Coronary artery (tissue), 2 donors: ENCODE measurements at regions not wholly inside any gene's neighbourhood (a gene's known extent, or its start where the extent isn't known, plus 50 kb on each side); places are given as distances from the start of the nearest gene placed in this dataset.
A peak's percentile ranks its signal among the peaks of the same experiment; 100 is the strongest.

Experiments used
- DNase-seq: peaks from one replicate; pipeline ENCODE4 v3.0.0-alpha.2; 2017; ENCODE audit warnings: low spot score
- H3K27ac ChIP-seq, 2 donors: fragments of 200-600 bp; sonication (generic); one replicate each; pipeline ENCODE4 v1.5.1; 2016 to 2019
- H3K4me3 ChIP-seq: fragments of 200-600 bp; sonication (generic); 2 replicates; pipeline ENCODE4 v1.5.1; 2016; ENCODE audit warnings: mild to moderate bottlenecking, moderate library complexity
- TF ChIP-seq, protein P1 (sequence below): fragments of 200-600 bp; sonication (generic); IDR thresholded peaks from one replicate; pipeline ENCODE4 v1.5.1; 2019; ENCODE audit warnings: antibody characterized with exemption

DNA sequence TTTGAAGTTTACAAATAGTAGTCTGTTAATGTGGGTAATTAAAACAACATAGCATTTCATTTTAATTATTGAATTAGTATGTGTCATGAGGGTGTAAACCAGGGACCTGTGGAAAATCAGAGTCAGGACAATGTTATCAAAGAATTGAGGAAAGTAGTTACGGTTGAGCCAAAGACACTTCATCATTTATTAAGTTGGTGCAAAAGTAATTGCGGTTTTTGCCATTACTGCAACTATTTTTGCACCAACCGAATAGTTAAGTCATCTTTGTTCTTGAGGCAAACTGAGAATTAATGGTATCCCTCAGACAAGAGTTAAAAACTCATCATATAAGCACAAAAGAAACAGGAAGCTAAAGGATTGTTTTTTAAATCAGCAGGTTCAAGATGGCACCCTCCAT, 593.7 kb downstream of the KCNJ2 start:
- no peak for DNase-seq
- TF ChIP-seq, protein P1, sequence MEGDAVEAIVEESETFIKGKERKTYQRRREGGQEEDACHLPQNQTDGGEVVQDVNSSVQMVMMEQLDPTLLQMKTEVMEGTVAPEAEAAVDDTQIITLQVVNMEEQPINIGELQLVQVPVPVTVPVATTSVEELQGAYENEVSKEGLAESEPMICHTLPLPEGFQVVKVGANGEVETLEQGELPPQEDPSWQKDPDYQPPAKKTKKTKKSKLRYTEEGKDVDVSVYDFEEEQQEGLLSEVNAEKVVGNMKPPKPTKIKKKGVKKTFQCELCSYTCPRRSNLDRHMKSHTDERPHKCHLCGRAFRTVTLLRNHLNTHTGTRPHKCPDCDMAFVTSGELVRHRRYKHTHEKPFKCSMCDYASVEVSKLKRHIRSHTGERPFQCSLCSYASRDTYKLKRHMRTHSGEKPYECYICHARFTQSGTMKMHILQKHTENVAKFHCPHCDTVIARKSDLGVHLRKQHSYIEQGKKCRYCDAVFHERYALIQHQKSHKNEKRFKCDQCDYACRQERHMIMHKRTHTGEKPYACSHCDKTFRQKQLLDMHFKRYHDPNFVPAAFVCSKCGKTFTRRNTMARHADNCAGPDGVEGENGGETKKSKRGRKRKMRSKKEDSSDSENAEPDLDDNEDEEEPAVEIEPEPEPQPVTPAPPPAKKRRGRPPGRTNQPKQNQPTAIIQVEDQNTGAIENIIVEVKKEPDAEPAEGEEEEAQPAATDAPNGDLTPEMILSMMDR: no peak
- Histone ChIP-seq H3K4me3 (no peak overlapping the region), H3K27ac (no peak overlapping the region)

DNA sequence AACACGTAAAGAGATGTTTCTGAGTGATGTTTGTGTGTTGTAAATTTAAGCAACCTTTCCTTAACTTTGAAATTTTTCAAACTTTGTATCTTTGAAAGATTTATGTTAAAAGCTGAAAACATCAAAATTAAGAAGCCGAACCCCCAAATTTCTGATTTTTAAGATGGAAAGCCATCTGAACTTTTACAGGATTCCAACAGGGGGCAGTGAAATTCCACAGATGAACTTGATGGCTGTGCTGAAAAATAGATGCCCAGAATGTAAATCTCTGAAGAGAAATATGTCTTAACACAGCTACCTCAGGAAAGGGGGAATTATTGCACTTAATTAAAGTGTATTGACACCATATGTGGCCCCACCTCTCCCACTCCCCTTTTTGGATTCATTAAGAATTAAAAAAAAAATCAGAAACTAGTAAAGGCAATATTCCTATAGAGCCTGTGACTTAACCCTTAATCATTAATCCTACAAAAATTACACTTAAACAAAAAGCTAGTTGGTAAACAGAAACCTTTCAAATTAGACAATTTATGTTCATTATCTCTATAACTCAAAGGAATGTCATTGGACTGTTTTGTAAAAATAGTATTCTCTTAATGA, 597.9 kb downstream of the KCNJ2 start:
- TF ChIP-seq, protein P1: peak; percentile 31
- H3K4me3 ChIP-seq: no peak overlapping the region
- DNase-seq: no peak
- H3K27ac ChIP-seq: no peak overlapping the region

DNA sequence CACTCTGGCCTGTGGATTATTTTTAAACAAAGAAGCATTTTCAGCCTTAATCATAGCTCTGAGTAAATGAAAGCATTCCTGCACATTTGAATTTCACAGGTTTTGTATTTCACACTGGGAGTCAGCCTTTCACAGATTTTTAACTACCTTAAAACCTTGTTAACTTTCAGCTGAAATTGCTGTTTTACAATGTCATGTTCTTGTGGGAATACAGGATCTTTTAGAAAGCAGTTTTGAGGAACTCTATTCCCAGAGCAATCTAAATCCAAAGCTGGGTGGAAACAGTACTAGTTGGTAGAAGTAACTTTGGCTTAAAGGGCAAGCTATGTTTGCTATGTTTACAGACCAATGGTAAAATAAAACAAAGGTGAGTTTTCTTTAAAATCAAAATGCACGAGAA, 600.6 kb downstream of the KCNJ2 start:
- TF ChIP-seq, protein P1: no peak
- Histone ChIP-seq H3K4me3 (no peak overlapping the region), H3K27ac (no peak overlapping the region)
- DNase-seq: no peak

DNA sequence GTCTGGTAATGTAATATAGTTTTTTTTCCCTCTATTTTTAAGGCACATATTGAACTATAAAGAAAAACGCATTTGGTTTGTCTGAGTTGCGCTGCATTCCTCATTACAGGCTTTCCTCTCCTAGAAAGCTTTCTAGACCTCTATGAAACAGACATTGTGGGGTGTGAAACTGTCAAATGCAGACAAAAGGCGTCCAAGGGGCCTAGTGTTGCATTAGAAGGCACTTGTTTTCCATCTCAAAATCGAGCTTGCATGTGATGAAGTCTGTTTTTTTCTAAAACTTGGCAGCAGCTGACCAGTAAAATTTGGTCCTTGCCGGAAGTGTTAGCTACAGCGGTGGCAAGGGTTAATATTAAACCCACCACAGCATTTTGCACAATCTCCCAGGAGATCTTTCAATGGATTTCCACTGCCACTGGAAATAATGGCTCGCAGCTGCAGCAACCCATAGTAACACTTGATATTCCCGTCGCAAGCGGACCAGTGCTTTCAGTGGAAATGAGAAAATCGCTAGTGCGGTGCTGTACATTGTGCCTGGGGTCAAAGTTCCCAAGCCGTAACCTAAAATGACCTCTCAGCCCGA, 602.6 kb downstream of the KCNJ2 start:
- TF ChIP-seq, protein P1: no peak
- H3K27ac ChIP-seq: no peak overlapping the region
- DNase-seq: no peak
- no peak overlapping the region for H3K4me3 ChIP-seq

DNA sequence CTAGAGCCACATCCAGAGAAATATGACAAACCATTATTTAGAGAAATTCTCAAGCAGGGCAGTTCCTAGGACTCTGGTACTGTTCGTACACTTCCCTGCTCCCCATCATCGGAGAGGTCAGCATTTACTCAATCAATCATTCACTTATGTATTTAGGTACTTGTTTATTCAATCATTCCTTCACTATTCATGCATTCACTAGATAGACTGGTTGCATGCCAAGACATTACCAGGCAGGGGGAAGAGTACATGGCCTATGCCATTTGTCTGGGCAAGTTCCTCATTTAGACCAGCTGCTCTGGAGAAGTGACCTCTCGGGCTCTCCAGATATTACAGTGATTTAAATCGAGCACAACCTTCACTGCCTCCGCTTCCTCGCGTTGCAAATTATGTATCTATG, 603.4 kb downstream of the KCNJ2 start:
- H3K4me3 ChIP-seq: no peak overlapping the region
- DNase-seq: no peak
- TF ChIP-seq, protein P1: no peak
- no peak overlapping the region for H3K27ac ChIP-seq

DNA sequence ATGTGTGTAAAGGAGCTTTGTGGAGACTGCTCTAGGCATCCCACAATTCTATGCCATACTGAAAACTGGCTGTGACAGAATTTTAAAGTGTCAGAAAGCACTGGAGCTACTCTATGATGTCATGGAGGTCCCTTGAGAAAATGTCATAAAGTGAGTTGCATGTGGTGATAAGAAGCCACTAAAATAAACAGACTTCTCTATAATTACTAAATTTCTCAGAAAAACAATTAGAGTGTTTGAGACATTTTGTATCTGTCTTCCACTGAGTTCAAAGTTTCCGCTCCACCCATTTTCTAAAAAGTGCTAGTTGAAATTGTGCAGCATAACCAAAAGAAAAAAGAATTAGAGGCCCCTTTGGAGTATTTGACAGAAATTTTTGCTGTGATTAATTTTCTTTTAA, 603.9 kb downstream of the KCNJ2 start:
- Histone ChIP-seq H3K4me3 (no peak overlapping the region), H3K27ac (no peak overlapping the region)
- TF ChIP-seq, protein P1: no peak
- no peak for DNase-seq
